Stomach (tissue), 4 donors: ENCODE measurements at regions not wholly inside any gene's neighbourhood (a gene's known extent, or its start where the extent isn't known, plus 50 kb on each side); places are given as distances from the start of the nearest gene placed in this dataset.

Experiments used
- POLR2A ChIP-seq, 4 donors: fragments of 450-650 bp; IDR thresholded peaks; one replicate each; pipeline ENCODE4 v1.6.1; 2016; ENCODE audit warnings: antibody characterized with exemption in 4 of 4, control low read depth in 2 of 4, mild to moderate bottlenecking in 1 of 4, moderate library complexity in 1 of 4
- POLR2AphosphoS5 ChIP-seq, 3 donors: sonication (generic); formaldehyde crosslinking; IDR thresholded peaks; one replicate each; pipeline ENCODE4 v1.6.1; 2016; ENCODE audit warnings: antibody characterized with exemption in 3 of 3
- TF ChIP-seq, protein P1 (sequence below), 7 experiments: fragments of 450-650 bp in 4 of 7; fragments of 200-600 bp in 3 of 7; sonication (generic) in 3 of 7; IDR thresholded peaks; one replicate each; pipeline ENCODE4 v1.5.1; 2016 to 2019; ENCODE audit warnings: antibody characterized with exemption in 7 of 7, control low read depth in 2 of 7, mild to moderate bottlenecking in 1 of 7

DNA sequence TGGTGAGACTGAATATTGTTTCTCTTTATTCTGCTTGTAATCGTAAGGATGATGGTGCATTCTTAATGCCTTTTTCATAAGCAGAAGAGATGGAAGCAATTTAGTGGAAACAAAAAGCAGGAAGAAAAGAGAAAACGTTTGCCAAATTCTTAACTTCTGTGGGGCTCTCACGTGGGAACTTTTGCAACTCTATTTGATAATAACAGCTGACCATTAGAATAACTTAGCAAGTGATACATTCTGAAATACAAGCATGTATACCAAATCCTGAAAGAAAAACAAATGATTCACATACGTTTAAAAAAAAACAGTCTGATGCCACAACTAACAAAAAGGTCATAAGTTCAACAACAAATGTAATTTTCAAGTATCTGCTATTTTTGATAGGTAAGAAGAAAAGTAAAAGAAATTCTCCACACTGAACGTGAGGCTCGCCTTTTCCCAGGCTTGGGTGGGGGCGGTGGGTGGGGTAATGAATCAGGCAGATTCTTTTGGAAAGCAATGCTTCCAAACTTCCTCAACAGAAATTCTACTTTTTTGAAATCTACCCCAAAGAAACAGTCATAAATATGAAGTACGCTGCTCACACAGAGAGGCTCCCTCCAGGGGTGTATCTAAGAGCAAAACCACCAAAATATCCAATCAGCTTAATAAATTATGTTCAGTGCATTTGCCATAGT lies 446.2 kb upstream of the MGMT start:
- TF ChIP-seq POLR2A (IDR thresholded peaks at IDR 0.05) (no peak), POLR2AphosphoS5 (IDR thresholded peaks at IDR 0.05) (no peak)
- TF ChIP-seq, protein P1, sequence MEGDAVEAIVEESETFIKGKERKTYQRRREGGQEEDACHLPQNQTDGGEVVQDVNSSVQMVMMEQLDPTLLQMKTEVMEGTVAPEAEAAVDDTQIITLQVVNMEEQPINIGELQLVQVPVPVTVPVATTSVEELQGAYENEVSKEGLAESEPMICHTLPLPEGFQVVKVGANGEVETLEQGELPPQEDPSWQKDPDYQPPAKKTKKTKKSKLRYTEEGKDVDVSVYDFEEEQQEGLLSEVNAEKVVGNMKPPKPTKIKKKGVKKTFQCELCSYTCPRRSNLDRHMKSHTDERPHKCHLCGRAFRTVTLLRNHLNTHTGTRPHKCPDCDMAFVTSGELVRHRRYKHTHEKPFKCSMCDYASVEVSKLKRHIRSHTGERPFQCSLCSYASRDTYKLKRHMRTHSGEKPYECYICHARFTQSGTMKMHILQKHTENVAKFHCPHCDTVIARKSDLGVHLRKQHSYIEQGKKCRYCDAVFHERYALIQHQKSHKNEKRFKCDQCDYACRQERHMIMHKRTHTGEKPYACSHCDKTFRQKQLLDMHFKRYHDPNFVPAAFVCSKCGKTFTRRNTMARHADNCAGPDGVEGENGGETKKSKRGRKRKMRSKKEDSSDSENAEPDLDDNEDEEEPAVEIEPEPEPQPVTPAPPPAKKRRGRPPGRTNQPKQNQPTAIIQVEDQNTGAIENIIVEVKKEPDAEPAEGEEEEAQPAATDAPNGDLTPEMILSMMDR (IDR thresholded peaks at IDR 0.05): no peak
